ENCODE measurements at regions not wholly inside any gene's neighbourhood (a gene's known extent, or its start where the extent isn't known, plus 50 kb on each side); places are given as distances from the start of the nearest gene placed in this dataset.
A peak's percentile ranks its signal among the peaks of the same experiment; 100 is the strongest.

- H3K4me3 ChIP-seq (ENCODE audit: low read depth, low read length) = no peak overlapping the region
- peak; percentile 79 for DNase-seq (ENCODE audit: low read depth)
- no peak for TF ChIP-seq CTCF (IDR thresholded peaks at IDR 0.05; ENCODE audit: insufficient read depth, low read length)
Observed at GRCh38 chr4:11904846-11905739, 476.4 kb upstream of the HS3ST1 start.

DNA sequence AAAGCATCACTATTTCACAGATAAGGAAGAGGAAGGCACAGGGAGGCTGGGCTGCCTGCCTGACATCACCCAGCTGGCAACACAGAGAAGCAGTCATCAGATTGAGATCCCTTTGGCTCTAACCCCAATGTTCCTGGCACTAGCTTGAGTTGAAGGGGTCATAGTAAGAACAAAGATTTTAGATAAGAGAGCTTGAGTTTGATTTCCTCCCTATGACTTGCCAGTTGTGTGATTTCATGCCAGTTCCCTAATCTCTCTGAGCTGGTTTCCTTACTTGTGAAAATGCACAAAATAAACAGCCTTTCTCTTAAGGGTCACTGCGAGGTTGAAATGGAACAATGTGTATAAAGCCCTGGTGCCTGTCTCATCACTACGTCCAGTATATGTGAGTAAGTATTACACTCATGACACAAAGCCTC lies 475.4 kb upstream of the HS3ST1 start:
- H3K4me3 ChIP-seq (ENCODE audit: low read depth, low read length) = no peak overlapping the region
- no peak for TF ChIP-seq CTCF (IDR thresholded peaks at IDR 0.05; ENCODE audit: insufficient read depth, low read length)
- peak; percentile 99 for DNase-seq (ENCODE audit: low read depth)

GRCh38 chr4:11901089-11901488 lies 472.4 kb upstream of the HS3ST1 start:
- DNase-seq (ENCODE audit: low read depth) = no peak
- no peak for TF ChIP-seq CTCF (IDR thresholded peaks at IDR 0.05; ENCODE audit: insufficient read depth, low read length)
- no peak overlapping the region for H3K4me3 ChIP-seq (ENCODE audit: low read depth, low read length)

- DNase-seq (ENCODE audit: low read depth) = peak; percentile 29
- TF ChIP-seq CTCF (IDR thresholded peaks at IDR 0.05; ENCODE audit: insufficient read depth, low read length) = no peak
- H3K4me3 ChIP-seq (ENCODE audit: low read depth, low read length) = no peak overlapping the region
Observed at GRCh38 chr4:11900359-11900758, 471.7 kb upstream of the HS3ST1 start.

DNA sequence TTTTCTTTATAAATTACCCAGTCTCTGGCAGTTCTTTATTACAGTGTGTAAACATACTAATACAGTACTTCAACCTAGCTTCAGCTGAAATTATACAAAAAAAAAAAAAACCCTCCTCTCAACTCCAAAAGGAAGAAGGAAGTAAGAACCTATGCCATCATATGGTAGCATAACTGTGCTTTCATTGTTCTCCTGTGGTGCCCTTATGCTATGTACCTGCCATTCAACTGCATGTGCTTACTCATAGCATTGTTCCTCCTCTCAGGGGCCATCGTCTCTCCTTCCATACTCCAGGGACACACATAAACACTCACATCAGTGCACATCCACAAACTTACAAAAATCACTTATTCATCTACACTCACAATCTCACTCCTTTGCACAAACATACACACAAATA lies 470.1 kb upstream of the HS3ST1 start:
- no peak for DNase-seq (ENCODE audit: low read depth)
- no peak for TF ChIP-seq CTCF (IDR thresholded peaks at IDR 0.05; ENCODE audit: insufficient read depth, low read length)
- no peak overlapping the region for H3K4me3 ChIP-seq (ENCODE audit: low read depth, low read length)

GRCh38 chr4:11895766-11896165 lies 467.1 kb upstream of the HS3ST1 start:
- DNase-seq (ENCODE audit: low read depth) = peak; percentile 70
- no peak for TF ChIP-seq CTCF (IDR thresholded peaks at IDR 0.05; ENCODE audit: insufficient read depth, low read length)
- no peak overlapping the region for H3K4me3 ChIP-seq (ENCODE audit: low read depth, low read length)
